Globus pallidus (tissue), 1 donor: ENCODE measurements at regions not wholly inside any gene's neighbourhood (a gene's known extent, or its start where the extent isn't known, plus 50 kb on each side); places are given as distances from the start of the nearest gene placed in this dataset.

Experiments
- DNase-seq: peaks from one replicate; pipeline ENCODE4 v3.0.0-alpha.2; 2015; ENCODE audit warnings: low spot score

GRCh38 chr2:220985561-220985960 lies 586.5 kb downstream of the EPHA4 start:
- no peak for DNase-seq

GRCh38 chr2:220987839-220988238 lies 584.3 kb downstream of the EPHA4 start:
- no peak for DNase-seq

GRCh38 chr2:220991972-220992371 lies 580.1 kb downstream of the EPHA4 start:
- no peak for DNase-seq

DNA sequence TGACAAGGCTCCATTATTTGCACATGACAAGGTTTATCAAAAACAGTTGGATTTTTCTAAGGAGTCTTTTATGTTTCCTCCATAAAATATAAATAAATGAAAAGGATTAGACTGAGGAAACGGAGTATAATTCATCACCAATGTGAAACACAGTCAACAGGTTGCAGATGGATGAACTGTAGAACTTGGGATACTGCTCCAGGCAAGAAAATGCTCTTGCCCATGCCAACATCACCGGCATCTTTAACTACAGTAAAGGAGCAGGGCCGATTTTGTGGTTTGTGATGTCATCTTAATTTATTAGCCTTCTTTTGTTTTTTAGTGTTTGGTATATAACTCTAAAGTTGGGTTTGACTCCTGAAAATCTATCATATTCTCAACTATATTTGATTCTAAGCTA lies 577.3 kb downstream of the EPHA4 start:
- DNase-seq, result no peak

- DNase-seq, result no peak
These were observed 576.5 kb downstream of the EPHA4 start for GRCh38 chr2:220995581-220995980.

- no peak for DNase-seq
These were observed 573.9 kb downstream of the EPHA4 start for GRCh38 chr2:220998156-220998555.

- DNase-seq, result no peak
These were observed 572.7 kb downstream of the EPHA4 start for GRCh38 chr2:220999356-220999755.

DNA sequence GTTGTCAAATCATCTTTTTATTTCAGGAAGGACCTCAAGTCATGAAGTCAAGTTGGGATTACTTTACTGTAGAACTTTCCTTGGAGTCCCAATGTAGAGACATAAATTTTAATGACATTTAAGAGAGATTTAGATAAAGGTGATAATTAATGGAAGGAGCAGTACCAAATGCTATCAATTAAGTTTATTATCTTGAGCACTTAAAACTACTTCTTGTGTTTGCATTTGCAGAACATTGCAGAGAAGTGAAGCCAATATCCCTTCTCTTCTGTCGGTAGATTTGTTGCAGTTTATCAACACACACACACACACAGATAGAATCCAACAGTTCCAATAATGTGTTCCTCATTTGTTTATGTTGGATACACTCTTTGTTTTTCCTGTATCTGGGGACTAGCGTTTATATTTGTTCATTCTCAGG lies 570.7 kb downstream of the EPHA4 start:
- DNase-seq, result no peak

DNA sequence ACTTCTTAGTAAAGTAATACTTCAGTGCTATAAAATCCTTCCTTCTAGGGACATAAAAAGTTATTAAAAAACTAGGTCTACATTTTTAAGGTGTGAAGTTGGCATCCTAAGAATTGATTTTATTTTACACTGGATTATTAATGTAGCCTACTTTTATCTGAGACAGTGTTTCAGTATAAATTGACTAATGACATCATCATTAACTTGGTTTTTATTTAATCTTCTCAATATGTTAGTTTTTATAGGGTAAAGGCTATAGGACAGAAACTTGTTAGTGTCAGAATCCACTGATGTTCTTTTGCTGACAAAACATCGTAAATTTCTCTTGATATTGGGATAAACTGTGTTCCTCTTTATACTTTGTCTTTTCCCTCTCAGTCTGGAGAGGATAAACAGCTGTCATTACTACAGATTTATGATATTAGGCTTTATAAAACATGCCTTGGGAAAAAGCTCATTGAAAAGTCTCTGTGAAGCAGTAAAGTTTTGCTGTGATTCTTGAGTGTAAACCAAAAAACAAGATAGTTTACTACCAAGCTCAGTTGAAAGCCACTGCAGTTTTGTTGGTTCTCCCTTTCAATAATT lies 569.9 kb downstream of the EPHA4 start:
- DNase-seq, result no peak

GRCh38 chr2:221005338-221005737 lies 566.8 kb downstream of the EPHA4 start:
- no peak for DNase-seq

- DNase-seq, result no peak
These were observed 566.0 kb downstream of the EPHA4 start for GRCh38 chr2:221006084-221006483.

DNA sequence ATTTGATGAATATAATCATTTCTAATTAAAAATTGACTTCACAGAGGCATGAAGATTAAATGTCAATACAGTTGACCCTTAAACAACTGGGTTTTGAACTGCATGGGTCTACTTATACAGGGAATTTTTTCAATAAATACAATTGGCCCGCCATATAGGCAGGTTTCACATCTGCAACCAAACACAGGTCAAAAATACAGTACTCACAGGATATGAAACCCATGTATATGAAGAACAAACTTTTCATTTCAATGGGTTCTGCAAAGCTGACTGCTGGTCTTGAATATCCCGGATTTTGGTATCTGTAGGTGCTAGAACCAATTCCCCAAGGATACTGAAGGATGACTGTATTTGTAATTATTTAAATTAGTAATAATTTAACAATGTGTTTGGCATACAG lies 555.6 kb downstream of the EPHA4 start:
- no peak for DNase-seq

DNA sequence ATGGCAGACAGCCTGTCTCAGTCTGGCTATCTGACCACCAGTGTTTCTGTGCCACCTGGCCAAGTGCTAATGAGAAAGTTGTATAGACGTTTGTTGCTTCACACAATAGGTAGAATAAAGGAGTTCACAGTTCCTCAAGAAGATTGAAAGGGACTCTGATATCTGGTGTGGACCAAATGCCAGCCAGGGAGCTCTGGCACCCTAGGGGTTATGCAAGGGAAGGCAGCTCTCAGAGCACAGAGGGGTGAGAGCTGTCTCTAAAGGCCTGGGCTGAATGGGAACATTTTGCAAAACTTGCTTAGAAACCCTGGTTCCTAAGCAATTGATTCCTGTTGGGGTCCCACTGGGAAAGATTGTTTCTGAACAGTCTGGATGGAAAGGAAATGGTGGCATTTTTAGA lies 553.8 kb downstream of the EPHA4 start:
- no peak for DNase-seq

GRCh38 chr2:221019668-221020067 lies 552.4 kb downstream of the EPHA4 start:
- no peak for DNase-seq

GRCh38 chr2:221022554-221022953 lies 549.5 kb downstream of the EPHA4 start:
- no peak for DNase-seq

DNA sequence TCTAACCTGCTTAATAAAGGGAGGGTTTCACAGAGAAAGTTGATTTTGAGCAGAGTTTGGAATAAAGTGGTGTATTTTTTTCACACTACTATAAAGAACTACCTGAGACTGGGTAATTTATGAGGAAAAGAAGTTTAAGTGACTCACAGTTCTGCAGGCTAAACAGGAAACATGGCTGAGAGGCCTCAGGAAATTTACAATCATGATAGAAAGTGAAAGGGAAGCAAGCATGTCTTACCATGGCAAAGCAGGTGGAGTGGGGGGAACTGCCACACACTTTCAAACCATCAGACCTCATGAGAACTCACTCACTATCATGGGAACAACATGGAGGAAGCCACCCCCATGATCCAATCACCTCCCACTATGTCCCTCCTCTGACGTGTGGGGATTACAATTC lies 546.7 kb downstream of the EPHA4 start:
- no peak for DNase-seq

DNA sequence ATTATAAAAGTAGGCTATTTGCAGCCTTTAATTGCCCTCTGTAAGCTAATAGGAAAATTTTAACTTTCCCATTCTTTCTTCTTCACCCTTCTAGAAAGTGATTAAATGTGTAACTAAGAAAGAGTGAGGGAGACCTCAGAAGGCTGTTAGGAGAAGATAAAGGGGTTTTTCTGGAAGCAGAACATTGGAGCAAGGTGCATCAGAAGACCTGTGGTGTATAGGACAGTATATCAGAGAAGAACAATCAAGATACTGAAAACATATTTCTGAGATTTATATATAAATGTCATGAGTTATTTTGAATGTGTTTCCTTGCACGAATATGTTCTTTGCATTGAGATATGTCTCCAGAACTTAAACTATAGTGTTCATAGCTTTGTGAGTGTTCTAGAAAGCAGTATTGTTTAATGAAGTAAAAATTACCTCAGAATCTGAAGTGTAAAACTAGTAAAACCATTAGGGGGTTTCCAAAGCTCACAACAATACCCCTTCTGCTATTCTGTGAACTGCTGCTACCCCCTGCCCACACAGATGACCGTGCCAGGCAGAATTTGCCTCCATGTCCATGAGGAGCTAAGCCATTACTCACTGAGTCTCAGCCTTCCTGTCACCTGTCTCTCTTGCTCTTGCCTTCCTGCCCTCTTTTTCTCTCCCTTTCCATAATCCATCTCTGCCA lies 537.9 kb downstream of the EPHA4 start:
- no peak for DNase-seq

DNA sequence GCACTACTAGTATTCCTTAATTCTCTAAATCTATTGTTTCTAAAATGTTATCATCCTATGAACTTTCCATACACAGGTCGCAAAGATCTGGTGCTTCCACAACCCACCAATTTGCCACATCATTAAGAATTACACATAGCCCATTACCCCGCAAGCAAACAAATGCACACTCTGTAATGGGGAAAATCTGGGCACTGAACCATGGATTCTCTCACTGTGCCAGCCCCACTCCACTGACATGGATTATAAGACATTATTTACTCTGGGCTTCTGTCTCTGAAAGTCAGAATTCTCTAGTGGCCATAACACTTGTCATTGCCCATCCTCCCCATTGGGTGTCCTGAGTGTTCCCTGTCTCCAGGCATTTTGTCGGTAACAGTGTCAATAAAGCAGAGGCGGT lies 537.1 kb downstream of the EPHA4 start:
- DNase-seq, result no peak

DNA sequence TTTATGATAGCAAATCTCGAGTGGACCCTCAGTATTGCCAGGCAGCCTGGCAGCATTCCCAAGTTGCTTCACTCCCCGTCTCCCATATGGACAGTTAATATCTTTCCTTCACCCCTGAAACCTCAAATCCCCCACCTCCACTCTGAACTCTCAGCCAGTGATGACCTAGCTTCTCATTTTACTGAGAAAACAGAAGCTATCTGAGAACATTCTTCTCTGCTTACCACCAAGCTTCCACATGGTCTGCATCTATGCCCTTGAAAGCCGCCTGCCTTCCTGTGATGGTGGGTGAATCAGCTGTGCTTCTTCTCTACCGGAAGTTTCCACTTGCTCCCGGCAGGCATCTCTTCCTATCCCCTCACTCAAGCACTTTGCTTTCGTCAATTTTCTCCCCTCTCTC lies 529.2 kb downstream of the EPHA4 start:
- no peak for DNase-seq

GRCh38 chr2:221044781-221045180 lies 527.3 kb downstream of the EPHA4 start:
- DNase-seq, result no peak

GRCh38 chr2:221050020-221050795 lies 521.9 kb downstream of the EPHA4 start:
- DNase-seq, result no peak

GRCh38 chr2:221051162-221051561 lies 520.9 kb downstream of the EPHA4 start:
- DNase-seq, result no peak

GRCh38 chr2:221060376-221060775 lies 511.7 kb downstream of the EPHA4 start:
- no peak for DNase-seq
